ENCODE measurements at regions not wholly inside any gene's neighbourhood (a gene's known extent, or its start where the extent isn't known, plus 50 kb on each side); places are given as distances from the start of the nearest gene placed in this dataset.

DNA sequence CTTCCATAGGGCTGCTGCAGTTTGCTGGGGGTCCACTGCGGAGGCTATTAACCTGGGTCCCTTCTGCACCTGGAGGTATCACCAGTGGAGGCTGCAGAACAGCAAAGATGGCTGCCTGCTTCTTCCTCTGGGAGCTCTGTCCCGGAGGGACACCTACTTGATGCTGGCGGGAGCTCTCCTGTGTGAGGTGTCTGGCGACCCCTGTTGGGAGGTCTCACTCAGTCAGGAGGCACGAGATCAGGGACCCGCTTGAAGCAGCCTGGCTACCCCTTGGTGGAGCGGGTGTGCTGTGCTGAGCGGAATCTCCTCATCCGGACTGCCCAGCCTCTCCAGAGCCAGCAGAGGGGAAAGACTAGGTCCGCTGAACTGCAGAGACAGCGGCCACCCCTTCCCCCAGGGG is 56.0 kb upstream of the CTXND1 start:
- no peak for DNase-seq

DNA sequence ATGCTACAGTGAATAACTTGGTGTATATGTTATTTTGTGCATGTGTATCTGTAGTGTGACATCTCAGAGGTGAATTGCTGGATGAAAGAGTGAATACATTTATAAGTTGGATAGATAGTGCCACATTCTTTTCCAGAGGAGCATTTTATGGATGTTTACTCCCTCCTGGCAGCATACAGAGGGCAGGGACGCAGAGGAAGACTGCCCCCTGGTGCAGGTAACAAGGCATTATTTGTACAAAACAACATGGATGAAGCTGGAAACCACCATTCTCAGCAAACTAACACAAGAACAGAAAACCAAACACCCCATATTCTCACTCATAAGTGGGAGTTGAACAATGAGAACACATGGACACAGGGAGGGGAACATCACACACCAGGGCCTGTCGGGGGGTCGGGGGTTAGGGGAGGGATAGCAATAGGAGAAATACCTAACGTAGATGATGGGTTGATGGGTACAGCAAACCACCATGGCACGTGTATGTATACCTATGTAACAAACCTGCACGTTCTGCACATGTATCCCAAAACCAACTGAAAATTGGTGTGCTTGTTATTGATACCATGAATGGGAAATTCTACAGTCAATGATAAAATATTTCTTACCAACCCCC is 57.9 kb upstream of the CTXND1 start:
- no peak for DNase-seq

DNA sequence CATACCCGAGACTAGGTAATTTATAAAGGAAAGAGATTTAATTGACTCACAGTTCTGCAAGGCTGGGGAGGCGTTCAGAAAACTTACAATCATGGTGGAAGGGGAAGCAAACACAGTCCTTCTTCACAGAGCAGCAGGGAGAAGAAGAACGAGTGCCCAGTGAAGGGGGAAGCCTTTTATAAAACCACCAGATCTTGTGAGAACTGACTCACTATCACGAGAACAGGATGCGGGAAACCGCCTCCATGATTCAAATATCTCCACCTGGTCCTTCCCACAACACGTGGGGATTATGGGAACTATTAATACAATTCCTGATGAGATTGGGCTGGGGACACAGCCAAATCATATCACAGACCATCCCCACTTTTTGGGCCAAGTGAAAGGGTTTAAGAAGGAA is 58.8 kb upstream of the CTXND1 start:
- no peak for DNase-seq

- DNase-seq, result no peak
Measured at GRCh38 chr15:80315289-80315987, 63.4 kb upstream of the CTXND1 start.

GRCh38 chr15:80317389-80318182 is 65.6 kb upstream of the CTXND1 start:
- no peak for DNase-seq

DNA sequence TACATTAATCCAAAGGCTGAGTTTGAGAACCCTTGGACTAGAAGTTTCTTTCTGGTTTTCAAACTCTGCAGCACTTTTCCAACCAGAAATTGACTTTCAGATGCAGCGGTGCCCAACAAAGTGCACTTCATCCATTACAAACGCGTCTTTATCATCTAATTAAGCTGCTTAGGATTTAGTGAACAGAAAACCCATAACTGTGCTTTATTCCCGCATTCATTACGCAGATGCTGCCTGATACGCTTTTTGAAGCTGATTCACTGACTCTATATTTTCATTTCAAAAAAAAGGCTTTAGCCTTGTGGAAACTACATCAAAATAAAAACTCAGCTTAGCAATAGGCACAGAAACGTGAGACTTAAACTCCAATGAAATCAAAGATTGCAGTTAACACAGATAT is 69.8 kb upstream of the CTXND1 start:
- no peak for DNase-seq

GRCh38 chr15:80323285-80323684 is 71.3 kb upstream of the CTXND1 start:
- no peak for DNase-seq

DNA sequence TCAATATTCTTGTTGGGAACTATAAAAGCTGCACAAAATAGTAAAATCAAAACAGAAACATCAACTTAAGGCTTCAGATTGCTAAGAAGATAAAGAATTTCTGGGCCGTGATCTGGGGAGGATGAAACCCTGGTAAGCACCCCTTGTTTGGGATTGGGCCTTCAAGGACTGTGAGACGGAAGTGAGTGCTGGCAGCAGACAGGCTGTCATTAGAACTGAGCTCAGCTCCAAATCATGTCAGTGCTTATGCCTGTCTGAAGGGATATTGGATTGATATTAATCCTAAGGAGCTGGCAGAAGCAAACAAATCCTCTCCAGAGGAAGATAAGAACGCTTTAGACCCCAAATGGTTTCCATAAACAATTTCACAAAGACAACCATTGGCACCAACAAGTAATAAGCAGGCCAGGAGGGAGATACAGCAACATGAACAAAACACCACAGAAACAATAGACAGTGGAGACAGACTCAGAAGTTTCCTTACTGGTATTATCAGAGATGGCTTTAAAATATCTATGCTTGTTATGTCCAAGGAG is 72.6 kb upstream of the CTXND1 start:
- DNase-seq, result peak in 1 of 5 experiments; percentile 11

DNA sequence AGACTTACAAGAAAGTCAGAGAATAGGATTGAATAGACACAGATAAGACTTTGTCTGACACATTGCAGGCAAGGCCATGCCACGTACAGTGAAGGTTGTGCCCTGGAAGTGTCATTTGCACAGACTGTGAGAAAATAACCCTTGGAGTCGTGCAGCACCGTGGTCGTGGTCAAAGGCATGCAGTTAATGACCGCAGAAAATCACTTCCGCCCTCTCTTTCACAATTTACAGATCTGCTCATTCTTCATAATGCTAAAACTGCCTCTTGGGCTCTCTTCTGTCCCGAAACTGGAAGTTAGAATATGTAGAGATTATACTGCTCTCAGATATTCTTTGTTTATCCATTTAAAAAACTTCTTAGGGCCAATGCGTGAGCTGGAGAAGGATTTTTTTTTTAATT is 73.2 kb upstream of the CTXND1 start:
- peak in 1 of 5 experiments; percentile 5 for DNase-seq

GRCh38 chr15:80326270-80326669 is 74.3 kb upstream of the CTXND1 start:
- DNase-seq, result no peak

DNA sequence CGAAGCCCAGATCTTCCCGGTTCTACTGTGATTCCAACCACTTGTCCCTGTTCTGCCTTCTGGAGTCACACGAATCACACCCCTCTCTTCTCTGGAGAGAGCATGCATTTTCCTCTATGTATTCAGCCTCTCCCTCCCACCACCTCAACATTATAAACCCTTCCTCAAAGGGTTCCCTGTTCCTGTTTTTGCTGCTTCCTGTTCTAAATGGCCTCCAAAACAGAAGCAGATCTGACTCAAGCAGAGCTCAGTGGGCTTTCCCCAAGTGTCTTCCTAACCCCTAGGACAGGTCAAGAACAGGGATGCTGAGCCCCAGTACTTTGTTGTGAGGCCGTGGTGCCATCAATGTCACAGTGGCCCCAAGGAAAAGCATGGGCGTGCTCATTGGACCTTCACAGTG is 75.7 kb upstream of the ARNT2 start:
- DNase-seq, result no peak

- DNase-seq, result no peak
Measured at GRCh38 chr15:80331886-80332406, 72.2 kb upstream of the ARNT2 start.

- DNase-seq, result no peak
Measured at GRCh38 chr15:80333261-80333660, 70.9 kb upstream of the ARNT2 start.

- no peak for DNase-seq
Measured at GRCh38 chr15:80334521-80334920, 69.7 kb upstream of the ARNT2 start.

DNA sequence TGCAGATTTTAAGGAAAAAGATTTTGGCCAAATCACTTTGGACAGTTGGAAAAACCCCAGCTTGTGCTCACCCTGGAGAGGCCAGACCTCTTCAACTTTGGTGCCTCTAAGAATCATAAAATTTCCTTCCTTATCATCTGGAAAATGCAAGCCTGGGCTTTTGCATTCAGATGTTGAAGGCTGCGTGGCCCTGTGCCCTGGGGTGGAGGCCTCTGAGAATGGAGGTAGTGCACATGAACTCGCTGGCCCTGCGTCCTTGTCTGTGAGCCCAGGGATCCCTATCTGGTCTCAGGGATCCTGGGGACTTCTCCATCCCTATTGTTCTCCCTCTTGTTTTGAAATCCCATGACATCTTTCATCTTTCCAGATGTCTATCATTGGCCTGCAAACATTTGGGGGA is 64.6 kb upstream of the ARNT2 start:
- no peak for DNase-seq

- DNase-seq, result no peak
Measured at GRCh38 chr15:80342148-80342547, 62.0 kb upstream of the ARNT2 start.

DNA sequence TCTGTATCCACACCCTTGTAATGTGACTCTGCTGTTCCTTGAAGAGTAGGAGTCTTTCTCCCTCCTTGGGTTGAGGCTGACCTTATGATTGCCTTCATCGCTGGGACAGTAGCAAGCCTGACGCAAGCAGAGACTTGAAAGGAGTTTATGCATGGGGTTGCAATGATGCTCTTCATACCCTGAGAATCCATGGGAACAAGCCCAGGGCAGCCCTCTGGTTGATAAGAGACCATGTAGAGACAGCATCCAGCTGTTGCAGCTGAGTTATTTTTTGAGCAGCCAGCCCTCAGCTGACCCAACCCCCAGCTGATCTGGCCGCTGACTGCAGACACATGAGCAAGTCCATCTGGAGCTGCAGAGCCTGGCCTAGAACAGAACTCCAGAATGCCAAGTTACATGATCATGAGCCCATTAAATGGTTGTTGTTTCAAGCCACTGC is 60.6 kb upstream of the ARNT2 start:
- no peak for DNase-seq

GRCh38 chr15:80350941-80351610 is 53.1 kb upstream of the ARNT2 start:
- no peak for DNase-seq
